NB4 (cell line): ENCODE measurements at regions not wholly inside any gene's neighbourhood (a gene's known extent, or its start where the extent isn't known, plus 50 kb on each side); places are given as distances from the start of the nearest gene placed in this dataset.
"Not testable (repeated sequence)": the region's sequence is repeated elsewhere in the genome, so short reads cannot be mapped to it uniquely, and the experiment has no call there.

Source experiments
- DNase-seq: peaks from one replicate; pipeline ENCODE4 v3.0.0; 2010; ENCODE audit warnings: low read depth
- H3K4me3 ChIP-seq: one replicate; pipeline ENCODE4 v1.5.1; 2011; ENCODE audit warnings: mild to moderate bottlenecking, low read depth, low read length, moderate library complexity
- CTCF ChIP-seq: IDR thresholded peaks from one replicate; pipeline ENCODE4 v1.5.1; 2012; ENCODE audit warnings: low read depth, low read length
- MAX ChIP-seq: IDR thresholded peaks from 2 replicates; pipeline ENCODE4 v1.6.1; 2011; ENCODE audit warnings: low read depth, low read length
- MYC ChIP-seq: IDR thresholded peaks from 2 replicates; pipeline ENCODE4 v1.6.1; 2011; ENCODE audit warnings: low read depth, low read length
- POLR2A ChIP-seq: IDR thresholded peaks from 2 replicates; pipeline ENCODE4 v1.6.1; 2011; ENCODE audit warnings: mild to moderate bottlenecking; ENCODE audit not compliant: insufficient read length; ENCODE audit errors: extremely low read depth

GRCh38 chr3:74844428-74844827, 230.0 kb upstream of the CNTN3 start:
- DNase-seq, result no peak
- TF ChIP-seq MYC (no peak), POLR2A (no peak), MAX (no peak), CTCF (no peak)
- H3K4me3 ChIP-seq, result no peak overlapping the region

- TF ChIP-seq POLR2A, result no peak
- TF ChIP-seq MYC, result no peak
- no peak for TF ChIP-seq MAX
- TF ChIP-seq CTCF, result no peak
- no peak overlapping the region for H3K4me3 ChIP-seq
- no peak for DNase-seq
Measured at GRCh38 chr3:74842649-74843048, 228.2 kb upstream of the CNTN3 start.

- TF ChIP-seq MYC (no peak), CTCF (no peak), POLR2A (no peak), MAX (no peak)
Measured at GRCh38 chr3:74842141-74842540, 227.7 kb upstream of the CNTN3 start.

GRCh38 chr3:74839566-74839965, 225.1 kb upstream of the CNTN3 start:
- no peak overlapping the region for H3K4me3 ChIP-seq
- TF ChIP-seq CTCF, result no peak
- no peak for TF ChIP-seq POLR2A
- DNase-seq, result no peak

More at GRCh38 chr3:74842141-74842540, 227.7 kb upstream of the CNTN3 start:
- H3K4me3 ChIP-seq, result no peak overlapping the region
- no peak for DNase-seq

GRCh38 chr3:74832925-74833324, 218.5 kb upstream of the CNTN3 start:
- DNase-seq, result no peak
- no peak overlapping the region for H3K4me3 ChIP-seq
- no peak for TF ChIP-seq CTCF
- TF ChIP-seq MAX, result no peak
- no peak for TF ChIP-seq POLR2A
- TF ChIP-seq MYC, result no peak

- not testable (repeated sequence) for DNase-seq, H3K4me3 ChIP-seq
Measured at GRCh38 chr3:74830845-74831244, 216.4 kb upstream of the CNTN3 start.

- DNase-seq, result not testable (repeated sequence)
Measured at GRCh38 chr3:74825404-74825803, 210.9 kb upstream of the CNTN3 start.

More at GRCh38 chr3:74825404-74825803, 210.9 kb upstream of the CNTN3 start:
- not testable (repeated sequence) for H3K4me3 ChIP-seq
